Pulmonary artery endothelial cell (primary cell): ENCODE measurements at regions not wholly inside any gene's neighbourhood (a gene's known extent, or its start where the extent isn't known, plus 50 kb on each side); places are given as distances from the start of the nearest gene placed in this dataset.

Experiments
- DNase-seq: peaks from one replicate; pipeline ENCODE4 v3.0.0-alpha.2; 2011; ENCODE audit warnings: low read depth, low spot score

GRCh38 chr2:234606896-234607295, 110.0 kb upstream of the ARL4C start:
- no peak for DNase-seq

- DNase-seq, result no peak
Observed at GRCh38 chr2:234603619-234604018, 106.7 kb upstream of the ARL4C start.

- no peak for DNase-seq
Observed at GRCh38 chr2:234601213-234601612, 104.3 kb upstream of the ARL4C start.

GRCh38 chr2:234597576-234597861, 100.6 kb upstream of the ARL4C start:
- DNase-seq, result no peak

- DNase-seq, result no peak
Observed at GRCh38 chr2:234596696-234597575, 100.1 kb upstream of the ARL4C start.

GRCh38 chr2:234595829-234596228, 98.9 kb upstream of the ARL4C start:
- DNase-seq, result no peak

GRCh38 chr2:234594715-234595114, 97.8 kb upstream of the ARL4C start:
- DNase-seq, result no peak

GRCh38 chr2:234593636-234594035, 96.8 kb upstream of the ARL4C start:
- DNase-seq, result no peak

- no peak for DNase-seq
Observed at GRCh38 chr2:234592541-234592940, 95.7 kb upstream of the ARL4C start.

- no peak for DNase-seq
Observed at GRCh38 chr2:234590076-234590475, 93.2 kb upstream of the ARL4C start.

GRCh38 chr2:234588054-234588430, 91.2 kb upstream of the ARL4C start:
- DNase-seq, result no peak

GRCh38 chr2:234587341-234588053, 90.6 kb upstream of the ARL4C start:
- DNase-seq, result no peak

GRCh38 chr2:234583331-234583730, 86.5 kb upstream of the ARL4C start:
- no peak for DNase-seq

- DNase-seq, result no peak
Observed at GRCh38 chr2:234580686-234581085, 83.8 kb upstream of the ARL4C start.

- DNase-seq, result no peak
Observed at GRCh38 chr2:234579231-234579962, 82.5 kb upstream of the ARL4C start.

GRCh38 chr2:234578389-234578788, 81.5 kb upstream of the ARL4C start:
- no peak for DNase-seq

GRCh38 chr2:234577191-234577590, 80.3 kb upstream of the ARL4C start:
- DNase-seq, result no peak

GRCh38 chr2:234571620-234572407, 74.9 kb upstream of the ARL4C start:
- DNase-seq, result no peak

- no peak for DNase-seq
Observed at GRCh38 chr2:234570476-234570875, 73.6 kb upstream of the ARL4C start.

GRCh38 chr2:234569776-234570430, 73.0 kb upstream of the ARL4C start:
- DNase-seq, result no peak

- DNase-seq, result no peak
Observed at GRCh38 chr2:234566622-234567021, 69.7 kb upstream of the ARL4C start.
